VCaP (cell line): ENCODE measurements at regions not wholly inside any gene's neighbourhood (a gene's known extent, or its start where the extent isn't known, plus 50 kb on each side); places are given as distances from the start of the nearest gene placed in this dataset.

Experiments used
- H3K27ac ChIP-seq: fragments of 450-650 bp; 2 replicates; pipeline ENCODE4 v1.5.1; 2017
- CTCF ChIP-seq: fragments of 450-650 bp; conservative IDR thresholded peaks from 2 replicates; pipeline ENCODE4 v1.5.1; 2017; ENCODE audit warnings: mild to moderate bottlenecking, moderate library complexity

GRCh38 chrX:76228499-76228898 lies 55.6 kb downstream of the PBDC1 start:
- H3K27ac ChIP-seq, result no peak overlapping the region
- TF ChIP-seq CTCF, result no peak

DNA sequence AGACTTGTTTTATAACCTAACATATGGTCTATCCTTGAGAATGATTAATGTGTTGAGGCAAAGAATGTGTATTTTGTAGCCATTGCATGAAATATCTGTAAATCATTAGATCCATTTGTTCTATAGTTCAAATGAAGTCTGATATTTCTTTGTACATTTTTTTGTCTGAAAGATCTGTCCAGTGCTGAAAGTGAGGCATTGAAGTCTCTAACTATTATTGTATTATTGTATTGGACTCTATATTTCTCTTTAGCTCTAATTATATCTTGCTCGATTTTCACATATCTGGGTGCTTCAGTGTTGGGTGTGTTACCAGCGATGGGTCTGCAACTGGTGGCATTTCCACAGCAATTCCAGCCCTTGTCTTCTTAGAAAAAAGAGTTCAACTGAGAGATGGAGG lies 76.0 kb downstream of the PBDC1 start:
- no peak for TF ChIP-seq CTCF
- no peak overlapping the region for H3K27ac ChIP-seq

DNA sequence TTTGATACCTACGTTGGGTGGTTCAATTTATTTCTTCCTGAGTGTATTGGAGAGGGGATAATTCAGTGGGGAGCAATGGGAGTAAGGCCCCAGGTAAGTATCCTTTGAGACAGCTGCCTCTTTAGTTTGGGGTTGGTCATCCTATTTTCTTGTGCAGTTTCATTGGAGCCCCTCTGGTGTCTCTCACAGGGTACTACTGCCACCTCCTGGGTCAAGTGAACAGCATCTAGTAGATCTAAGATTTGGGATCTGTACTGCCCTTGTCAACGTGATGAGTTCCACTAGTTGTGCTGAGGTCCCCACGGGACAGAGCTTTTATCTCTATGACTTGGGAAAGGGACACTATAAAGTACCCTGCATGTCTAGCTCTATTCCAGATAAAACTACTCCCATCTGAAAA lies 80.6 kb downstream of the PBDC1 start:
- peak; percentile 64 for TF ChIP-seq CTCF
- H3K27ac ChIP-seq, result no peak overlapping the region

DNA sequence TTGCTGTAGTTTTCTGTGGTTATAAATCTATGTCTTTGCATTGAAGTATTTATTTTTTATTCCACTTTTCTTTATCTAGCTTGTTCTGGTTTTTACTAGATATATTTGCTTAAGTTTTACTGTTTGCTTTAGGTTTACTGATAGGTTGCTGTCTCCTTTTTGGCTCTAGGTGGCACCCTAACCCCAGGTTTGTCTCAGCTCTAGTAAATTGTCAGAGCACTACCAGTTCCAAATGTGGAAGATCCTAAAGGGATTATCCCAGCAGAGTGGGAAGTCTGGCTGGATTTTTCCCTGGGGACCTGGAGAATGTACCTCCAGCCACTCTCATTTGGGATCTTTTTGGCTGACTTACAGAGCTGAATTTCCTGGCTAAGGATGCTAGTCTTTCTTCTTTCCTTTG lies 106.1 kb downstream of the PBDC1 start:
- H3K27ac ChIP-seq, result no peak overlapping the region

More for the DNA sequence above, 106.1 kb downstream of the PBDC1 start:
- TF ChIP-seq CTCF, result peak; percentile 74
